ENCODE measurements at regions not wholly inside any gene's neighbourhood (a gene's known extent, or its start where the extent isn't known, plus 50 kb on each side); places are given as distances from the start of the nearest gene placed in this dataset.

DNA sequence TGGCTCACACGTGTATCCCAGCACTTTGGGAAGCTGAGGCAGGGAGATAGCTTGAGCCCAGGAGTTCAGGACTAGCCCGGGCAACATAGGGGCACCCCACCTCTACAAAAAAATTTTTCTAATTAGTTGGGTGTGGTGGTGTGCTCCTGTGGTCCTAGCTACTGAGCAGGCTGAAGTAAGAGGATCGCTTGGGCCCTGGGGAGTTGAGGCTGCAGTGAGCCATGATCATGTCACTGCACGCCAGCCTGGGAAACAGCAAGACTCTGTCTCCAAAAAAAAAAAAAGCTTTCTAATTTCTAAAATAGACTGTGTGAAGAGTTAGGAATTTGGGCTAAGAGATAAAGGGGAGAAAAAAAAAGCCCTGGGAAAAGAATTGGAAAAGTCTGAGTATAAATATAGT, 51.9 kb upstream of the NAB1 start:
- H3K27me3 ChIP-seq (replicated peaks in 1 of 2; ENCODE audit: control insufficient read depth in 2 of 2, insufficient read depth in 2 of 2, low read length in 1 of 2): no peaks in the 10 kb centered on the region
- intact Hi-C loops (cut with micrococcal nuclease; ENCODE audit: unreplicated experiment) (no loop called here), in situ Hi-C loops (cut with MboI) (no loop called here)
- ChIA-PET POLR2A (interaction anchor here (0.6 to 1.4 kb wide), 4 partner anchors 13 to 86 kb away, joined by 3 to 6 read pairs (median 6); no protein-coding TSS in a partner anchor), CTCF (interaction anchor here (0.6 to 0.8 kb wide), 2 partner anchors 39 to 835 kb away, joined by 3 read pairs; no protein-coding TSS in a partner anchor), RAD21 (ENCODE audit: unreplicated experiment) (interaction anchor here (1.1 kb wide), 1 partner anchor 14 kb away, joined by 5 read pairs; no protein-coding TSS in a partner anchor), SMC1A (ENCODE audit: uncharacterized antibody, unreplicated experiment) (interaction anchor here (0.9 to 1.1 kb wide), 2 partner anchors 16 to 83 kb away, joined by 3 to 4 read pairs; no protein-coding TSS in a partner anchor)
- TF ChIP-seq PML (IDR thresholded peaks at IDR 0.05; ENCODE audit: low read length): no peak
- TF ChIP-seq WRNIP1 (IDR thresholded peaks at IDR 0.05; ENCODE audit: borderline replicate concordance, low read depth, low read length): no peak
- TF ChIP-seq, protein P1, sequence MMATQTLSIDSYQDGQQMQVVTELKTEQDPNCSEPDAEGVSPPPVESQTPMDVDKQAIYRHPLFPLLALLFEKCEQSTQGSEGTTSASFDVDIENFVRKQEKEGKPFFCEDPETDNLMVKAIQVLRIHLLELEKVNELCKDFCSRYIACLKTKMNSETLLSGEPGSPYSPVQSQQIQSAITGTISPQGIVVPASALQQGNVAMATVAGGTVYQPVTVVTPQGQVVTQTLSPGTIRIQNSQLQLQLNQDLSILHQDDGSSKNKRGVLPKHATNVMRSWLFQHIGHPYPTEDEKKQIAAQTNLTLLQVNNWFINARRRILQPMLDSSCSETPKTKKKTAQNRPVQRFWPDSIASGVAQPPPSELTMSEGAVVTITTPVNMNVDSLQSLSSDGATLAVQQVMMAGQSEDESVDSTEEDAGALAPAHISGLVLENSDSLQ (IDR thresholded peaks at IDR 0.05): no peak
- TF ChIP-seq, protein P2, sequence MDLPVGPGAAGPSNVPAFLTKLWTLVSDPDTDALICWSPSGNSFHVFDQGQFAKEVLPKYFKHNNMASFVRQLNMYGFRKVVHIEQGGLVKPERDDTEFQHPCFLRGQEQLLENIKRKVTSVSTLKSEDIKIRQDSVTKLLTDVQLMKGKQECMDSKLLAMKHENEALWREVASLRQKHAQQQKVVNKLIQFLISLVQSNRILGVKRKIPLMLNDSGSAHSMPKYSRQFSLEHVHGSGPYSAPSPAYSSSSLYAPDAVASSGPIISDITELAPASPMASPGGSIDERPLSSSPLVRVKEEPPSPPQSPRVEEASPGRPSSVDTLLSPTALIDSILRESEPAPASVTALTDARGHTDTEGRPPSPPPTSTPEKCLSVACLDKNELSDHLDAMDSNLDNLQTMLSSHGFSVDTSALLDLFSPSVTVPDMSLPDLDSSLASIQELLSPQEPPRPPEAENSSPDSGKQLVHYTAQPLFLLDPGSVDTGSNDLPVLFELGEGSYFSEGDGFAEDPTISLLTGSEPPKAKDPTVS (IDR thresholded peaks at IDR 0.05; ENCODE audit: low read depth, low read length): no peak
- TF ChIP-seq SMARCA5 (IDR thresholded peaks at IDR 0.05): no peak
- TF ChIP-seq CBX5 (IDR thresholded peaks at IDR 0.05; ENCODE audit: low read depth): no peak
- TF ChIP-seq, protein P3, sequence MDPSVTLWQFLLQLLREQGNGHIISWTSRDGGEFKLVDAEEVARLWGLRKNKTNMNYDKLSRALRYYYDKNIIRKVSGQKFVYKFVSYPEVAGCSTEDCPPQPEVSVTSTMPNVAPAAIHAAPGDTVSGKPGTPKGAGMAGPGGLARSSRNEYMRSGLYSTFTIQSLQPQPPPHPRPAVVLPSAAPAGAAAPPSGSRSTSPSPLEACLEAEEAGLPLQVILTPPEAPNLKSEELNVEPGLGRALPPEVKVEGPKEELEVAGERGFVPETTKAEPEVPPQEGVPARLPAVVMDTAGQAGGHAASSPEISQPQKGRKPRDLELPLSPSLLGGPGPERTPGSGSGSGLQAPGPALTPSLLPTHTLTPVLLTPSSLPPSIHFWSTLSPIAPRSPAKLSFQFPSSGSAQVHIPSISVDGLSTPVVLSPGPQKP (IDR thresholded peaks at IDR 0.05; ENCODE audit: low read depth, low read length): no peak
- TF ChIP-seq STAT3 (IDR thresholded peaks at IDR 0.05; ENCODE audit: low read depth, low read length): no peak
- TF ChIP-seq RAD21 (IDR thresholded peaks at IDR 0.05; ENCODE audit: insufficient read depth, low read depth, low read length): no peak
- no peak for TF ChIP-seq CHD2 (IDR thresholded peaks at IDR 0.05; ENCODE audit: borderline replicate concordance, low read depth, low read length)
- TF ChIP-seq, protein P4, sequence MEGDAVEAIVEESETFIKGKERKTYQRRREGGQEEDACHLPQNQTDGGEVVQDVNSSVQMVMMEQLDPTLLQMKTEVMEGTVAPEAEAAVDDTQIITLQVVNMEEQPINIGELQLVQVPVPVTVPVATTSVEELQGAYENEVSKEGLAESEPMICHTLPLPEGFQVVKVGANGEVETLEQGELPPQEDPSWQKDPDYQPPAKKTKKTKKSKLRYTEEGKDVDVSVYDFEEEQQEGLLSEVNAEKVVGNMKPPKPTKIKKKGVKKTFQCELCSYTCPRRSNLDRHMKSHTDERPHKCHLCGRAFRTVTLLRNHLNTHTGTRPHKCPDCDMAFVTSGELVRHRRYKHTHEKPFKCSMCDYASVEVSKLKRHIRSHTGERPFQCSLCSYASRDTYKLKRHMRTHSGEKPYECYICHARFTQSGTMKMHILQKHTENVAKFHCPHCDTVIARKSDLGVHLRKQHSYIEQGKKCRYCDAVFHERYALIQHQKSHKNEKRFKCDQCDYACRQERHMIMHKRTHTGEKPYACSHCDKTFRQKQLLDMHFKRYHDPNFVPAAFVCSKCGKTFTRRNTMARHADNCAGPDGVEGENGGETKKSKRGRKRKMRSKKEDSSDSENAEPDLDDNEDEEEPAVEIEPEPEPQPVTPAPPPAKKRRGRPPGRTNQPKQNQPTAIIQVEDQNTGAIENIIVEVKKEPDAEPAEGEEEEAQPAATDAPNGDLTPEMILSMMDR (IDR thresholded peaks at IDR 0.05 in 2 of 3, conservative IDR thresholded peaks at IDR 0.05 in 1 of 3; ENCODE audit: control insufficient read depth in 2 of 3, extremely low read depth in 1 of 3, insufficient read depth in 1 of 3, low read depth in 3 of 3, low read length in 3 of 3): no peak
- TF ChIP-seq, protein P5, sequence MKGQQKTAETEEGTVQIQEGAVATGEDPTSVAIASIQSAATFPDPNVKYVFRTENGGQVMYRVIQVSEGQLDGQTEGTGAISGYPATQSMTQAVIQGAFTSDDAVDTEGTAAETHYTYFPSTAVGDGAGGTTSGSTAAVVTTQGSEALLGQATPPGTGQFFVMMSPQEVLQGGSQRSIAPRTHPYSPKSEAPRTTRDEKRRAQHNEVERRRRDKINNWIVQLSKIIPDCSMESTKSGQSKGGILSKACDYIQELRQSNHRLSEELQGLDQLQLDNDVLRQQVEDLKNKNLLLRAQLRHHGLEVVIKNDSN (IDR thresholded peaks at IDR 0.05; ENCODE audit: borderline replicate concordance, extremely low read length, insufficient read depth, low read depth, low read length): no peak
- TF ChIP-seq SREBF2 (IDR thresholded peaks at IDR 0.05; ENCODE audit: low read length): no peak
- TF ChIP-seq SP1 (IDR thresholded peaks at IDR 0.05; ENCODE audit: low read depth, low read length): no peak
- H3K36me3 ChIP-seq (ENCODE audit: control insufficient read depth in 2 of 2, insufficient read depth in 2 of 2, low read length in 1 of 2): no peaks in the 10 kb centered on the region
- no peaks in the 10 kb centered on the region for H3K79me2 ChIP-seq (ENCODE audit: control insufficient read depth, insufficient read depth, low read length)
- H3K9me3 ChIP-seq (replicated peaks; ENCODE audit: control insufficient read depth, insufficient read depth, low read length): no peaks in the 10 kb centered on the region
- no peak overlapping the region for H3K4me2 ChIP-seq (ENCODE audit: control insufficient read depth, insufficient read depth)
- WGBS (ENCODE audit: insufficient coverage, insufficient replicate concordance, low lambda C conversion rate, missing lambda C conversion rate): 59% methylated on average over 4 of the region's 4 CpGs
- no peak for ATAC-seq
- DNase-seq (ENCODE audit: low read depth, low spot score): no peak
- no peak overlapping the region for H3K27ac ChIP-seq (ENCODE audit: control insufficient read depth, insufficient read depth)
- H3K4me1 ChIP-seq (ENCODE audit: control insufficient read depth, insufficient read depth, low read length): peaks cover 3% of the 10 kb centered on the region
- no peaks in the 10 kb centered on the region for H4K20me1 ChIP-seq (ENCODE audit: control insufficient read depth, insufficient read depth)
- no peak overlapping the region for H2AFZ ChIP-seq (ENCODE audit: control insufficient read depth, low read depth, low read length)
- no peak overlapping the region for H3K9ac ChIP-seq (ENCODE audit: control insufficient read depth, insufficient read depth, low read length)
- H3K4me3 ChIP-seq: no peak overlapping the region
- FAIRE-seq: no peak
- BruUV-seq (replicated peaks): no TSS peak
